ENCODE measurements at regions not wholly inside any gene's neighbourhood (a gene's known extent, or its start where the extent isn't known, plus 50 kb on each side); places are given as distances from the start of the nearest gene placed in this dataset.

DNA sequence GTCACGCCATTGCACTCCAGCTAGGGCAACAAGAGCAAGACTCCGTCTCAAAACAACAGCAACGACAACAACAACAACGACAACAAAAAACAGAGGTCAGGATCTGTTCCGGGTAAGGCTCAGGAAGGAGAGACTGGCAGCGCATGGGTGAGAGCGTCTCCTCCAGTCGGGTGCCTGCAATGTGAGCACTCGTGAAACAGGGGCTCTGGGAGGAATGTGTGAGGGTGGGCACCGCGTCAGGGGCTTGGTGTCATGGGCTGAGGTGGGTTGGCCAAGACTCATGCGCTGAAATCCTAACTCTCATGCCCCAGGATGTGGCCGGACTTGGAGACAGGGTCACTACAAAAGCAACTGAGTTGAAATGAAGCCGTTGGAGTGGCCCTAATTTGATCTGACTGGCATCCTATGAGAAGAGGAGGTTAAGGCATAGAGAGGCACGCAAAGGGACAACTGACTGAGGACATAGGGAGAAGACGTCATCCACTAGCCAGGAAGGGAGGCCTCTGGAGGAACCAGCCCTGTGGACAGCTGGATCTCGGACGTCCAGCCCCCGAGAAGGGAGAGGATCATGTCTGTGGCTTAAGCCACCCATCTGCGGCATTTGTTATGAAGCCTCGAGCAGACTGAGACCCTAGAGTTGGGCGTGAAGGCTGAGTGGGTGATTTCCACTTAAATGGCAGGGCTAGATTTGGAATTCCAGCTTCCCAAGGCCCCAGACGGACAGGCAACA is 241.5 kb upstream of the PITRM1 start:
- no peak for DNase-seq (ENCODE audit: low spot score)
- intact Hi-C loops (cut with DNase I) = no loop called here

DNA sequence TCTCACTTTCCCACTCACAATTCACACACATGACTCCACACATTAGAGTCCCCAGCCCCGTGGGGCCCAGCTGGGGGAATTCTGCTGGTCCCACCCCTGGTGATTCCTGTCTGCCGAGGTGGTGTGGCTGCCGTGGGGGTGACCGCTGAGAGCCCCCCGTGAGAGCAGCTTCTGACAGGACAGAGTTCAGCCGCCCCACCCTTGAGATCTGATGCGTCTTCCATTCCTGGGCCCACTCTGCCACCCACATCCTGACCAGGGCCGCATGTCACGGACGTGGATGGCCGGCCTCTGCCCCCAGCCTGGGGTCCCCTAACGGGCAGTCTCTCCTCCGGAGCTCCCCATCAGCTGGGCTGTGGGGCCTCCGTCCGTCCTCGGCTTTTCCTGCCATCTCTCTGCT is 240.1 kb upstream of the PITRM1 start:
- DNase-seq (ENCODE audit: low spot score) = no peak
- intact Hi-C loops (cut with DNase I) = no loop called here

DNA sequence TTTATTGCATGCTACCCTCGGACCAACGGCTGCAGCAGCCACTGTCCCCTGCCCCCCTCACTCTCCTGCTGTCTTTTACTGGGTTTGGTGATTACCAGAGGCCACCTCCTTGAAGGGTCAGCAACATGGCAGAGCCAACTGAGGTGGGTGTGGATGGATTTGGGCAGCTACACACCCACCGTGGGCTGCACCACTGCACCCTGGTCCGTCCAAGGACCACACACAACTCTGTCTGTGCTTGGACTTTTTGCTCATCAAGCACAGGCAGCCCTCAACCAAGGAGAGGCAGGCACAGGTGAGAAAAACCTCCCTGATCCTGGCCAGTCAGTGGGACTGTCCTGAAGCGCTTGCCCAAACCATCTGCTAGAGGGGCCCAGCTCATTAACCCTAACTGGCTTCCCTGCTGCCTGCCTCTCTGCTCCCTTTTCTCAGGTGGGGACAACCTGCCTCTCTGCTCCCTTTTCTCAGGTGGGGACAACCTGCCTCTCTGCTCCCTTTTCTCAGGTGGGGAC is 239.5 kb upstream of the PITRM1 start:
- no peak for DNase-seq (ENCODE audit: low spot score)
- intact Hi-C loops (cut with DNase I) = no loop called here

DNA sequence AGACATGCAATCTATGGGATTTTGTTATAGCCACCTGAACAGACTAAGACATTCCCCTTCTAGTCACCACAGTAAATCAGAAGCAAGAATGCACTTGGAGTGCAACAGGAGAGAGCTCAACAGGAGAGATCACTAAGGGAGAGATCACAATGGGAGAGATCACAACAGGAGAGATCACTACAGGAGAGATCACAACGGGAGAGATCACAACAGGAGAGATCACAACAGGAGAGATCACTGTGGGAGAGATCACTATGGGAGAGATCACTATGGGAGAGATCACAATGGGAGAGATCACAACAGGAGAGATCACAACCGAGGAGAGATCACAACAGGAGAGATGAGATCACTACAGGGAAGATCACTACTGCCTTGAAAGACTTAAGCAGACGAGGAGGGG is 238.5 kb upstream of the PITRM1 start:
- DNase-seq (ENCODE audit: low spot score) = no peak
- intact Hi-C loops (cut with DNase I) = no loop called here

DNA sequence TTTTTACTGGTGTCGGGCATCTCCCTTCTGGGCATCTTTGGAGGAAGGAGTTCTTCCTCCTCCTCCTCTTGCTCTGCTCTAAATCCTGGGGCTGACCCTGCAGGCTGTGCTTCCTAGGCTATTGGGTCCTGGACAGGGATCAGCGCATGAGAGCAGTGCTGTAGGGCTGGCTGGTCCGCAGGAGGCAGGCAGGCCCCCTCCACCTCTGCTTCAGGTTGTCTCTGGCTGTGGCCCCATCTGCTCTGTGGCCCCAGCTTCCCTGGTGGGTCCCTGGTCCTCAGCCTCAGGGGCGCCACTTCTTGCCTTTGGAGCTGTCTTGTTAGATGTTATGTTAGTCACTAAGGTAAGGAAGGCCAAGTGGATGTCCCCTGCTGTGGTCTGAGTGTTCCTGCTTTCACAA is 237.3 kb upstream of the PITRM1 start:
- peak; percentile 66 for DNase-seq (ENCODE audit: low spot score)
- intact Hi-C loops (cut with DNase I) = no loop called here

DNA sequence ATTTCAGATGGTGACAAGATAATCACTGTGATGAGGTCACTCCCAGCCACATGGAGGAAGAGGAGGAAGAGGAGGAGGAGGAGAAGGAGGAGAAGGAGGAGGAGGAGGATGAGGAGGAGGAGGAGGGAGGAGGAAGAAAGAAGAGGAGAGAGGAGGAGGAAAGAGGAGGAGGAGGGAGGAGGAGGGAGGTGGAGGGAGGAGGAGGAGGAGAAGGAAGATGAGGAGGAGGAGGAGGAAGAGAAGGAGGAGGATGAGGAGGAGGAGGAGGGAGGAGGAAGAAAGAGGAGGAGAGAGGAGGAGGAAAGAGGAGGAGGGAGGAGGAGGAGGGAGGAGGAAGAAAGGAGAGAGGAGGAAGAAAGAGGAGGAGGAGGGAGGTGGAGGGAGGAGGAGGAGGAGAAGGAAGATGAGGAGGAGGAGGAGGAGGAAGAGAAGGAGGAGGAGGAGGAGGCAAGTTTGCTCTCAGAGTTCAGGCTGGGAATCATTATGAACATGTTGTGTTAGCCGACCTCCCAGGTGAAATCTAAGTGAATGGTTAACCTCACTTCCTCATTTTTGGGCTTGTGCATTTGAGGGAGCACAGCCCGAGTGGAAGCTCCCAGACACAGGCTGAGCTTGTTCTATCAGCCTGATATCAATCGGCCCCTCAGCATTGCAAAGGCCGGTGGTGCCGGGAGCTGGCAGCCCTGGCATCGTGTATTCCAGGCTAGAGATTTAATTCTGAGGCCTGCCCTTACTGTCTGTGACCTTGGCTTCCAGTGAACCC is 236.2 kb upstream of the PITRM1 start:
- DNase-seq (ENCODE audit: low spot score) = no peak
- intact Hi-C loops (cut with DNase I) = no loop called here

DNA sequence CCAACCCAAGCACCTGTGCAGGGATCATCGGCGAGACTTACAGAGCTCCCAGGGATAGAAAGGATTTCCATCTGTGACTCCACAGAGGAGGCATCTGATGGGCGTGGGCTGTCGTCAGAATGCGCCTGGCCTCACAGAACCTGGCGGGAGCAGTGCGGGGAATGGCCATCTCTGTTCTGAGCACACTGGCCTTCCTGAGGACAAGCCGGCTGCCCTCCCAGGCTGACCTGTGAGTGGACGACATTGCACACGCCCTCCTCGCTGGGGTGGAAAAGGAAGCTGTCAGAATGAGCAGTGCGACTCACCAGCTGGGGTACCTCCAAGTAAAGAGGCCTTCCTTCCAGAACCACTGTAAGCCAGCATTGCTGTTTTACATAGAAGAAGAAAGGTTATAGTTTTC is 234.6 kb upstream of the PITRM1 start:
- intact Hi-C loops (cut with DNase I) = no loop called here
- no peak for DNase-seq (ENCODE audit: low spot score)

DNA sequence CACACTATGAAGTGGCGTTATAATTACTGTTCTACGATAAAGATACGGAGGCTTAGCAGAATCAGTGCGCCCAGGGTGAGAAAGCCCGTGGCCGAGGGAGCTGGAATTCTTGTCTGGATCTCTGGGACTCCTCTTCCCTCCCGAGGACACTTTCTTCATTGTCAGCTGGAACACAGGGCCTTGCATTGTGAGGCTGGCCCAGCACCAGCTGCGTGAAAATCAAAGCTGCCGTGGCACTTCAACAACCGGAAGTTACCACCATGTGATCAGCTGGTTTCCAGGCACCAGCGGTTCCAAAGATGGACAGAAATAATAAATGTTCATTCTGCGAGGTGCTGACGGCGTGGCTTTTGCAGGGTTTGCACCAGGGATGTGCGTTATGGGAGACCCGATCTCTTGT is 234.0 kb upstream of the PITRM1 start:
- DNase-seq (ENCODE audit: low spot score) = no peak

DNA sequence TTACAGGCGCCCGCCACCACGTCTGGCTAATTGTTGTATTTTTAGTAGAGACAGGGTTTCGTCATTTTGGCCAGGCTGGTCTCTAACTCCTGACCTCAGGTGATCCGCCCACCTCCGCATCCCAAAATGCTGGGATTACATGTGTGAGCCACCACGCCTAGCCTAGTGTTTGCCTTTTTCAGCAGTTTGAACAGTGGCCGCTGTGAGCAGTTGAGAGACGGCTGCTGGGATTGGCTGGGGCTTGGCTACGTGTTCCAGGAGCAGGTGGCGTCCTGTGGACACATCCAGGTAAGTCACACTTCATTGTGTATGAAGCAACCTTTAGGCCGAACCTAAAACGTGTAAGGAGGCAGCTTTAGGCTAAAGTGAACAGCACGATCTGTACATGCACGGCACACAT is 231.8 kb upstream of the PITRM1 start:
- DNase-seq (ENCODE audit: low spot score) = peak; percentile 74
- intact Hi-C loops (cut with DNase I) = no loop called here

More for the DNA sequence above, 234.0 kb upstream of the PITRM1 start:
- intact Hi-C loops (cut with DNase I) = no loop called here

DNA sequence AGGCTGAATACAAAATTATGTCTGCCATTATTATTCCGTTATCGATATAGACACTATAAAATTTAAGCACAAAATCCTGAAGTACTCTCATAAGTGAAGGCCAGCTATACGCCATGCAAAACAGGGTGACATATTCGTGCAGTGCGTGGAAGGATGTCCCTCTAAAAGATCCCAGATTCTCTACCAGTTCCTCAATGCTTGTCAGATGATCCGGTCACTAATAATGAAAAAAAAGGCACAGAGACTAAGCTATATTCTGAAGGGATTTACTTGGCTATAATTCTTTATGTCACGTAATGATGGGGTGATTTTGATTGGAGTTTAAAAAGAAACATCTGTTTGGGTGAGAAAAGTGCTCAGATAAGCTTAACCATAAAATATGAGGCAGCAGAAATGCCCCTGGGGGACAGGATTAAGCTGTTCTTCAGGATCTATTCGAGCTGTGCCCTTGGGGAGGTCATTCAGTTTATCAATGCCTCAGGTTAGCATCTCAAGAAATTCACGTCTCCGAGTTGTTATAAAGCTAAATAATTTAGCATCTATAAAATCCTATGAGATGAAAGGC is 229.7 kb upstream of the PITRM1 start:
- intact Hi-C loops (cut with DNase I) = no loop called here
- no peak for DNase-seq (ENCODE audit: low spot score)

DNA sequence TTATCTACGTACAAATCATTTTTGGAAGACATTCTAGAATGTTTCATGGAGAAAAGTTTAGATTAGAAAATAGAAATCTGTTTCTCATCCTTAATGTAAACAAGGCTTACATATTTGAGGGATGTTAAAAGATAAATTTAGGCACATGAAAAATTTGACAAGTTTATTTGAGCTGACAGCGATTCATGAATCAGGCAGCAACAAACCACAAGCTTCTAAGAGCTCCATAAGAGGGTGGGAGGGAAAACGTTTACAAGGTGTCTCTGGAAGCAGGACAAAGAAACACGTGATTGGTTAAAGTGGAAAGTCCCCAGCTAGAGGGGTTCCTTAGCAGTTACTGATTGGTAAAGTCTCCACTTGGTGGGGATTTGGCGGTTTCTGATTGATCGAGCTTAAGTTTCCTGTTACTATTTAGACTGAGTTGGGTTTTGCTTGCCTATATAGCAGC is 228.9 kb upstream of the PITRM1 start:
- no peak for DNase-seq (ENCODE audit: low spot score)
- intact Hi-C loops (cut with DNase I) = no loop called here

DNA sequence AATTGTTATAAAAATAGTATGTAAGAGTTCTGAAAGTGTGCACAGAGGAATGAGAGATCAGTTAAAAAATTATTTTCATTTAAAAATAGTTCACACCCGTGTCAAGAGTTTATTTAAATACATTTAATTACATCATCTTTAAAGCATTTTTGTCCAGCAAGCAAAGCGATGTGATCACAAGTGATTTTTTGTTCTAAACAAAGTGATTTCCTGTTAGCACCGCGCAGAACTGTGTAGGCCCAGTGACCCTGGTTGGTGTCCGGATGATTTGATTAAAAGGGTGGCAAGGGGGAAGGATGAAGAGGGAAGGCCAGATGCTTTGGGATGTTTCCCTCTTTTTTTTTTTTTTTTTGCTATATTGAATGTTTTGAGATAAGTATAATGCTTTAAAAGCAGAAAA is 227.8 kb upstream of the PITRM1 start:
- intact Hi-C loops (cut with DNase I) = no loop called here
- DNase-seq (ENCODE audit: low spot score) = no peak

DNA sequence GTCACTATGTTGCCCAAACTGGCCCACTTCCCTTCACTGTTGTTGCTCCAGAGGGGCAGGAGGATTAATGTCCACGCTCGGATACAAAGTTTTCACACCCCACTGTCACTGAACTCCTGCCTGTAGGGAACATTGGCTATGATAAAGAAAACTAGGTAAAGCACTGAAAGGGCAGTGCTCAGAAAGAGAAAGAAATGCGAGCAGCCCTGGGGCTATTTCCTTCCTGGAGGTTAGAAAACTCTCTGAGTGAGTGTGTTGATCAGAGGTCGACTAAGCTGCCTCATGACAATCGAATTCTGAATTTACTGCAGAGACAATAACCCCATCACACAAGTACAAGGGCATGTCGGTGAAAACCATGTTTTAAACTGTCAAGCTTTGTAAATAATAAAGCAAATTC is 227.2 kb upstream of the PITRM1 start:
- no peak for DNase-seq (ENCODE audit: low spot score)
- intact Hi-C loops (cut with DNase I) = no loop called here

DNA sequence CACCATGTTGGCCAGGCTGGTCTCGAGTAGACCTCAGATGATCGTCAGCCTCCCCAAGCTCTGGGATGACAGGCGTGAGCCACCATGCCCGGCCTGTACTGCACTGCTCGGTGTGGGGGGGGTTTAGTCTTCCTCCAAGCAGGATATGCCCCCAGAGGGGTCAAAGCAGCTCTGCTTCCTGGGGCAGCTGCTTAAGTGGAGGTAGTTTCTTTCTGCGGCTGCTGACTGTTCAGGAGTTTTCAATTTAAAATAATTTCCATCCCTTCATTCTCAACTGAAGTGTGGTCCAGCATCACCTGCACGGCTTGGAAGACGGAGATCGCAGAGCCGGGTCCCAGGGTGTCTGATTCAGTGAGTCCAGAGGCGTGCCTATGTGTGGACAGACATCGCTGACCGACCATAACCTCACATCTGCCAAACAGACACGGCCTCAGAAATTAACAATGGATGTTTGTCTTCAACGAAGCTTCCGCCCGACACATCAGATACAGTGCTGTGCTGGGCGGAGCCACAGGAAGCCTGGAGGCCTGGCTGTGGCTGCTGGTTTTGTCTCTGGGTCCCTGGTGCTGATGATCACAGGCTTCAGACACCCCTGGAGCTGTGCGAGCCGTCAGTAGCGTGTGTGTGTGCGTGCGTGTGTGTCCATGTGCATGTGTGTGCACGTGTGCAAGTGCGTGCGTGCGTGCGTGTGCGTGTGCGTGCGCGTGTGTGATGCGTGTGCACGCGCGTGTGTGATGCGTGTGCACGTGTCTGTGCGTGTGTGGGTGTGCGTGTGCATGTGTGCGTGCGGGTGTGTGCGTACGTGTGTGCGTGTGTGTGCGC is 226.5 kb upstream of the PITRM1 start:
- intact Hi-C loops (cut with DNase I) = no loop called here
- peak; percentile 74 for DNase-seq (ENCODE audit: low spot score)

DNA sequence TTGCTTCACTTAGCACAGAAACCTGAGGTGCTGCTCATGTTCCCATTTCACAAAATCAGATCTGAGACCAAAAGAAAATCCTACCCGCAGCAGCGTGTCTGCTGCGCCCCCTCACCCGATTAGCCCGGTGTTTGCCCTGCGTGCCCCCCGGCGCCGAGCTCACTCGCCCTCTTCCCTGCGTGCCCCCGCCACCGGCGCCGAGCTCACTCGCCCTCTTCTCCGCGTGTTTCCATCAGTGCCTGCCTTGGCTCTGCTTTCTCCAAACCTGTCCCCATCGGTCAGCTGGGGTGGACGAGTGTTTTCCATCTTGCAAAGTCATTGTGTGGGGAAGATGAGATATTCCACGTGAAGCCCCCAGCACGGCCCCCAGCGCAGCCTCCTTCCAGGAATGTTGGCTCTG is 225.3 kb upstream of the PITRM1 start:
- DNase-seq (ENCODE audit: low spot score) = peak; percentile 65
- intact Hi-C loops (cut with DNase I) = no loop called here

DNA sequence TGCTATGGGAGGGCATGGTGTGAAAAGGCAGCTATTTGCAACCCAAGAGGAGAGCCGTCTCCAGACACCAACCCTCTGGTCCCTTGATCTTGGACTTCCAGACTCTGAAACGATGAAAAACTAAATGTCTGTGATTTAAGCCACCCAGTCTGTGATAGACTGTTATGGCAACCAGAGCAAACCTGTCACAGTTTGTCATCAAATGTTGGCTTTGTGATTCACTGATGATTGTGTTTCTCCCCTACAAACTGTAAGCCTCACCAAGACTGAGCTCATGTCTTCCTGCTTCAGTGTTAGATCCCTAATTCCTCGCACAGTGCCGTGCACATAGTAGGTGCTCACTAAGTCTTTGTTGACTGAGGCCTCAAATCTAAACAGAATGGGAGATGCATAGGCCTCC is 224.6 kb upstream of the PITRM1 start:
- DNase-seq (ENCODE audit: low spot score) = no peak
- intact Hi-C loops (cut with DNase I) = no loop called here

DNA sequence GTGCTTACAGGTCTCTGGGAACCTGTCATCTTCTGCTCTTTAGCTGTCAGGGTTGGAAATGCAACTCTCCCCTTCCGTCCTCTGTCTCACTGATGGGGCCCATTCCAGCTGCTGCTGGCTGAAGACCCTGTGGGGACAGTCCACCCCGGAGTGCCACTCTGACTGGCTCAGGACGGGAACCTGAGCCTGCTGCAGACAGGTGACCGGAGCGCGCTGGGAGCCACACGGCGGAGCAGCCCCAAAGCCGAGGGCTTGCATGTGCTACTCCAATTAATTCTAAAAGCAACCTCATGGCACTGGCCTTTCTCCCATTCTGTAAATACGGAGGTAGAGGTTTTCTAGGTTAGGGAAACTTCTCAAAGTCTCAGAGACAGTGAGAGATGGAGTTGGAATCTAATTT is 223.5 kb upstream of the PITRM1 start:
- no peak for DNase-seq (ENCODE audit: low spot score)
- intact Hi-C loops (cut with DNase I) = no loop called here

DNA sequence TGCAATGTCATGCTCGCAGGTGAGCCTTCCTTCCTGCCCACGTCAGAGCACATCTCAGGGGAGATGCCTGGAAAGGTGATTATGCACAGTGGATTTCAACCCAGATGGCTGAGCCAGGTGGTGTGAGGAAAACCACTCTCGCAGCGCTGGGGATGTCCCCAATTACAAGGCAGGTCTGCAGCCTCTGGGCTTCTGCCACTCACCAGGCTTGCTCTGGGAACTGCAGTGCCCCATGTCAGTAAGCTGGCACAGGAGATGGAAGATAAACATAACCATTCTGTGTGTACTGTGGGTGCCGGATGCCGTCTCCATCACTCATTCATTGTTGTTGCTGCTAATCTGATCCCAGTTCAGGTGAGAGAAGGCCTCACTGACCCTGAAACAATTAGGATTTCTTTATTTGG is 222.9 kb upstream of the PITRM1 start:
- DNase-seq (ENCODE audit: low spot score) = no peak
- intact Hi-C loops (cut with DNase I) = no loop called here

DNA sequence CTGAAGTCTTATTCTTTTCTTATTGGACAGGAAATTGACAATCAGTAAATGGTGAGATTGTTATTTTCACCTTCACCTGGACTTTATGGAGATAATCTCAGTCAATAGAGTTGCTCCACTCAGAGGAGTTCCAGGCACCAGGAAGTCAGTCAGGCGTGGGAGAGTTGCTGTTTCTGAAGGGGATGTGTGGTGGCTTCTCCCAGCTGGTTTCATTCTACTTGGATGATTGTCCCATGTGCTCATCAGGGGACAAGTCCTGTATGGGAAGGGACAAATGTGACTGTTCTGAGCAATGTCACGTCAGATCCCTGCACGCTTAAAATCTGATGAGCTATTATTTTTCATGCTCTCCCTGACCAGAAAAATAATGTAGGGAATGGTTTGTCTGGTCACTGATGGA is 222.5 kb upstream of the PITRM1 start:
- DNase-seq (ENCODE audit: low spot score) = no peak
- intact Hi-C loops (cut with DNase I) = no loop called here

DNA sequence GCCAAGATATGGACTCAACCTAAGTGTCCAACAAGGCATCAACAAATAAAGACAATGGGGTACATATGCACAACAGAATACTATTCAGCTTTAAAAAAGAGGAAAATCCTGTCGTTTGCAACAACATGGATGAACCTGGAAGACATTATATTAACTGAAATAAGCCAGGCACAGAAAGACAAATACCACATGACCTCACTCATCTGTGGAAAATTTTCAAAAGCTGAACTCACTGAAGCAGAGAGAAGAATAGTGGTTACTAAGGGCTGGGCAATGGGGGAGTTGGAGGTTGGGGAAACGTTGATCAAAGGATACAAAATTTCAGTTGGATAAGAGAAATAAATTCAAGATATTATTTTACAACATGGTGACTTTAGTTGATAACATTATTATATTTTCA is 221.4 kb upstream of the PITRM1 start:
- intact Hi-C loops (cut with DNase I) = no loop called here
- DNase-seq (ENCODE audit: low spot score) = no peak
